Thyroid gland (tissue), 4 donors: ENCODE measurements at regions not wholly inside any gene's neighbourhood (a gene's known extent, or its start where the extent isn't known, plus 50 kb on each side); places are given as distances from the start of the nearest gene placed in this dataset.

Experiments used
- DNase-seq, 2 donors: peaks; one replicate each; pipeline ENCODE4 v3.0.0-alpha.2; 2019
- H3K27ac ChIP-seq, 3 donors: fragments of 200-600 bp; sonication (generic); 1 replicate in 2 of 3; 2 replicates in 1 of 3; pipeline ENCODE4 v1.5.1; 2016 to 2019; ENCODE audit warnings: mild to moderate bottlenecking in 1 of 3, moderate library complexity in 1 of 3
- H3K27me3 ChIP-seq: fragments of 200-600 bp; sonication (generic); one replicate; pipeline ENCODE4 v1.5.1; 2019
- H3K36me3 ChIP-seq, 2 donors: fragments of 200-600 bp; sonication (generic); one replicate each; pipeline ENCODE4 v1.5.1; 2016 to 2019
- H3K4me1 ChIP-seq, 2 donors: fragments of 200-600 bp; sonication (generic); one replicate each; pipeline ENCODE4 v1.5.1; 2017 to 2019
- H3K4me3 ChIP-seq, 3 donors: fragments of 200-600 bp; sonication (generic); replicated peaks in 1 of 3; 1 replicate in 2 of 3; 2 replicates in 1 of 3; pipeline ENCODE4 v1.5.1; 2016; ENCODE audit warnings: mild to moderate bottlenecking in 1 of 3
- H3K9me3 ChIP-seq: fragments of 200-600 bp; sonication (generic); one replicate; pipeline ENCODE4 v1.5.1; 2017
- POLR2A ChIP-seq, 2 donors: fragments of 450-650 bp; IDR thresholded peaks; one replicate each; pipeline ENCODE4 v1.6.1; 2017; ENCODE audit warnings: antibody characterized with exemption in 2 of 2, mild to moderate bottlenecking in 2 of 2, moderate library complexity in 1 of 2
- WGBS, 2 donors: methylation state at CpG; one replicate each; pipeline ENCODE4 v1.1.5; 2017; 5-methylcytosine and 5-hydroxymethylcytosine counted together
- intact Hi-C: fragments of 100-400 bp; cut with DNase I; formaldehyde crosslinking; loops from one replicate; pipeline ENCODE4 v1.15.1; 2023
- TF ChIP-seq, protein P1 (sequence below), 6 experiments: fragments of 200-600 bp in 3 of 6; fragments of 450-650 bp in 3 of 6; sonication (generic) in 3 of 6; IDR thresholded peaks; one replicate each; pipeline ENCODE4 v1.5.1; 2016 to 2019; ENCODE audit warnings: antibody characterized with exemption in 6 of 6, mild to moderate bottlenecking in 2 of 6, inconsistent platforms in 1 of 6, moderate library complexity in 1 of 6

DNA sequence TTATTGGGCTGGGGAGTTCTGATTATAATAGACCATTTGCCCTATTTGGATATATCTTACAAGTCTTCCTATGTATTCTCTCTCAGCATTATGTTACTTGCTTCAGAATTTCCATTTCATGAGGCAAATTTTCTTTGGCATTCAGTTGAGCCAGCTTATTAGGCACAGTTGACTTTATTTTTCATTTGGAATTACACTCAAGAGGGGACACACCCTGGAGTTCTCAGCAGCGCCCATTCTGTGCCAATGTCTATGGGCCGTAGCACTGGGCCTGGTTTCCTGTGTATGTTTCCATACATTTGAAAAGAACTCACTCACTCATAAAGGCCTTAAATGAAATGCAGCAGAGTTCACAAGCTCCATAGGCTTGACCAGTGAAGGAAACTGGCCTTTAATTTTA is 138.5 kb downstream of the KLF12 start:
- no peak overlapping the region for H3K27ac ChIP-seq

DNA sequence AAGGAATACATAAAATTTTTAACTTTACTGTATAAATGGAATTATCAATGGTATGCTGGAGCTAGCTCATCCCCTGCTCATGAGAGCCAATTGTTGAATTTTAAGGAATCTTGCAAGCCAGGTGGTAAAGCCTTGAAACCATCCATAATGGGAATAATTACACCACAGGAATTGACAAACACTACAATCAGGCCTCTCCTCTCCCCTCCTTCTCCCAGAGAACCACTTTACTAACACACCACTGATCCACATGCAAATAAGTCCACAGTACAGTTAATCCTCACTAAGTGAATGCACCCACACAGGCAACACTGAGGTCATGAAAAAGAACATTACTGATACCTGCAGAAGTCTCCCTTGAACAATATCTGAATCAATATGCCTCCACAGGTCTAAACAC is 140.5 kb downstream of the KLF12 start:
- TF ChIP-seq, protein P1, sequence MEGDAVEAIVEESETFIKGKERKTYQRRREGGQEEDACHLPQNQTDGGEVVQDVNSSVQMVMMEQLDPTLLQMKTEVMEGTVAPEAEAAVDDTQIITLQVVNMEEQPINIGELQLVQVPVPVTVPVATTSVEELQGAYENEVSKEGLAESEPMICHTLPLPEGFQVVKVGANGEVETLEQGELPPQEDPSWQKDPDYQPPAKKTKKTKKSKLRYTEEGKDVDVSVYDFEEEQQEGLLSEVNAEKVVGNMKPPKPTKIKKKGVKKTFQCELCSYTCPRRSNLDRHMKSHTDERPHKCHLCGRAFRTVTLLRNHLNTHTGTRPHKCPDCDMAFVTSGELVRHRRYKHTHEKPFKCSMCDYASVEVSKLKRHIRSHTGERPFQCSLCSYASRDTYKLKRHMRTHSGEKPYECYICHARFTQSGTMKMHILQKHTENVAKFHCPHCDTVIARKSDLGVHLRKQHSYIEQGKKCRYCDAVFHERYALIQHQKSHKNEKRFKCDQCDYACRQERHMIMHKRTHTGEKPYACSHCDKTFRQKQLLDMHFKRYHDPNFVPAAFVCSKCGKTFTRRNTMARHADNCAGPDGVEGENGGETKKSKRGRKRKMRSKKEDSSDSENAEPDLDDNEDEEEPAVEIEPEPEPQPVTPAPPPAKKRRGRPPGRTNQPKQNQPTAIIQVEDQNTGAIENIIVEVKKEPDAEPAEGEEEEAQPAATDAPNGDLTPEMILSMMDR (IDR thresholded peaks at IDR 0.05) = no peak
- no peak for TF ChIP-seq POLR2A (IDR thresholded peaks at IDR 0.05)
- H3K4me1 ChIP-seq = no peaks in the 10 kb centered on the region
- no peak overlapping the region for H3K4me3 ChIP-seq
- H3K27ac ChIP-seq = no peak overlapping the region
- H3K36me3 ChIP-seq = no peaks in the 10 kb centered on the region
- H3K27me3 ChIP-seq = no peaks in the 10 kb centered on the region
- no peak for DNase-seq
- no peaks in the 10 kb centered on the region for H3K9me3 ChIP-seq
- intact Hi-C loops = no loop called here

More for the DNA sequence above, 138.5 kb downstream of the KLF12 start:
- Histone ChIP-seq H3K36me3 (no peaks in the 10 kb centered on the region), H3K9me3 (no peaks in the 10 kb centered on the region), H3K4me3 (no peak overlapping the region), H3K27me3 (no peaks in the 10 kb centered on the region), H3K4me1 (no peaks in the 10 kb centered on the region)
- DNase-seq = no peak
- WGBS, 2 donors = 79 to 84% methylated on average over 2 of the region's 2 CpGs
- intact Hi-C loops = no loop called here
- TF ChIP-seq, protein P1 (IDR thresholded peaks at IDR 0.05) = no peak
- TF ChIP-seq POLR2A (IDR thresholded peaks at IDR 0.05) = no peak

DNA sequence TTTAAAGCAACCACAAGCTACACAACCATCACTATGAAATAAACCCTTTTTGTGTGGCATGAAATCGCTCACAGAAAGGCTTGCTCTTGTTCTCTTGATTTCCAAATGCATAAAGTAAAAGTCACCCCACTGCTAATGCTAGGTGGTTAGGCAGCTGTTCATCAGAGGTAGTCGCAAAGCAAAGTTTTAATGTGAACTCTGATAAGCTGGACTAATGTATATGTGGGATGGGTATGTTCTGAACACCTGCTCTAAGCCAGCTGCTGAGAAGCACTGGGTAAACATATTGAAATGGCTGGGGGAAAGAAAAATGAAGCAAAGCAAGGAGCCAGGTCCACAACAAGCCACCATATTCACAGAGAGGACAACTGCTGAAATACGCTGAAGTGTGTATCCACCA is 142.3 kb downstream of the KLF12 start:
- intact Hi-C loops = no loop called here
- no peak overlapping the region for H3K4me3 ChIP-seq

DNA sequence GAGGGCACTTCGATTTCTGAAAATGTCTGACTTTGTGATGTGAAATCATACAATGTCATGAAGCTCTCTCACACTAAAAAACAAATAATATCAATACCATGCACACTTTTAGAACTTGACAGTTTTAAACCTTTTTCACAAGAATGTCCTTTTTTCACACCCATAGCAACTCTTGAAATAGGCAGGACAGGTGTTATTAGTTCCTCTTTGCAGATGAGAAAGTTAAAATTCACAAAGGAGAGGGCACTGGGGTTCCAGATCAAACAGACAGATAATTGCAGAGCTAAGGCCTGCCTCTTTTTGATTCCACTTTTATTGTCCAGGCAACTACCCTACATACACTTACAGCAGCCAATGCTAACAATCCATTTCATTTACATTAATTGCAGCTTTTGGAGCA is 142.8 kb downstream of the KLF12 start:
- Histone ChIP-seq H3K36me3 (no peaks in the 10 kb centered on the region), H3K9me3 (no peaks in the 10 kb centered on the region), H3K4me1 (no peaks in the 10 kb centered on the region), H3K4me3 (no peak overlapping the region), H3K27me3 (no peaks in the 10 kb centered on the region), H3K27ac (no peak overlapping the region)
- TF ChIP-seq, protein P1 (IDR thresholded peaks at IDR 0.05) = no peak
- no peak for TF ChIP-seq POLR2A (IDR thresholded peaks at IDR 0.05)
- intact Hi-C loops = no loop called here
- no peak for DNase-seq
- WGBS, 2 donors = 79 to 90% methylated on average over 1 of the region's 1 CpG

More for the DNA sequence above, 142.3 kb downstream of the KLF12 start:
- DNase-seq = no peak
- Histone ChIP-seq H3K27me3 (no peaks in the 10 kb centered on the region), H3K36me3 (no peaks in the 10 kb centered on the region), H3K4me1 (no peaks in the 10 kb centered on the region), H3K27ac (no peak overlapping the region), H3K9me3 (no peaks in the 10 kb centered on the region)
- no peak for TF ChIP-seq POLR2A (IDR thresholded peaks at IDR 0.05)
- TF ChIP-seq, protein P1 (IDR thresholded peaks at IDR 0.05) = no peak
- WGBS, 2 donors = 95 to 96% methylated on average over 3 of the region's 3 CpGs

DNA sequence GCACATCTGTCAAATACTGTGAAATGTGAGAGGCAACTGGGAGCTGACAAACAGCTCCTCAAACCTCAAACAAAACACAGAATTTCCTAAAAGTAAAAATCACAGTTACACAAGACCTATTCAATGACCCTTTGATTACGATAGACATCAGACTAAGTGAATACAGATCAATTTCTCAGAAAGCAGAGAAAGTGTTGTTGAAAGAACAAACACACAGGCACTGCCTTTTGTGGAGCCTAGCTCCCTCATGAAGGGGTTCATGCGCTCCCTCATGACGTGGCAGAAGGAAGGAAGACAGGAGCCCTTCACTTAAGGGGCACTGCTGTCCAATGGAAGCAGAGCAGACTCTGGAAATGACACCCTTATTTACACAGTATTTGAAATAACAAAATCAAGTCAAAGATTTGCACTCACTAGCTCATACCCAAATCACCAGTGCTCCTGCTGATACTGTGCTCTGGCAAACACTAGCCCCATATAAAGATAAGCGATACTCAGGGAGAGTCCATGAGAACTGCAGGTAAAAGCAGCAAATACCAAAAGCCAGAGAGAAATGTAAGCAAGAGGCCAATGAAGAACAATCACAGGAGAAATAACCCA is 144.9 kb downstream of the KLF12 start:
- Histone ChIP-seq H3K27ac (no peak overlapping the region), H3K4me3 (no peak overlapping the region), H3K27me3 (no peaks in the 10 kb centered on the region), H3K36me3 (no peaks in the 10 kb centered on the region), H3K4me1 (no peaks in the 10 kb centered on the region), H3K9me3 (no peaks in the 10 kb centered on the region)
- DNase-seq = no peak
- 91 to 94% methylated on average over 4 of the region's 4 CpGs for WGBS, 2 donors
- TF ChIP-seq POLR2A (IDR thresholded peaks at IDR 0.05) = no peak
- TF ChIP-seq, protein P1 (IDR thresholded peaks at IDR 0.05) = no peak
- intact Hi-C loops = no loop called here
